K562 (cell line): ENCODE measurements at regions not wholly inside any gene's neighbourhood (a gene's known extent, or its start where the extent isn't known, plus 50 kb on each side); places are given as distances from the start of the nearest gene placed in this dataset.

Experiments
- ATAC-seq: fragments of 200-7000 bp; cut with Tn5 transposase; 3 replicates; pipeline ENCODE4 v1.9.1; 2020; ENCODE audit warnings: moderate library complexity
- BruUV-seq: library from RNA; stranded (reverse); fragments of 400-500 nt; replicated peaks from 2 replicates; lab custom pipeline; 2021; lab: Mats Ljungman, UMichigan
- CTCF ChIA-PET: fragments of 300-600 bp; formaldehyde crosslinking; extraction: SDS; loops from one replicate; lab custom pipeline; 2021; ENCODE audit warnings: low intra/inter-chr PET ratio; lab: Yijun Ruan, JAX
- POLR2A ChIA-PET: fragments of 300-600, 350-650 bp; sonication (Branson Sonifier 250); formaldehyde crosslinking; extraction: SDS; loops from one replicate; lab custom pipeline; 2021; ENCODE audit warnings: antibody characterized with exemption, inconsistent platforms; lab: Yijun Ruan, JAX
- DNase-seq, 4 experiments: peaks; one replicate each; pipeline versions ENCODE4 v3.0.0 to v3.0.0-alpha.2; 2011 to 2018; ENCODE audit warnings: low spot score in 3 of 4, mixed read lengths in 3 of 4; ENCODE audit errors: extremely low read depth in 1 of 4
- FAIRE-seq: peaks from 2 replicates; lab custom pipeline; 2011; peaks lifted over from hg19 to GRCh38; lab: Jason Lieb, UNC
- H2AFZ ChIP-seq: 2 replicates; pipeline ENCODE4 v1.6.0; 2011; ENCODE audit warnings: low read depth, low read length, control low read depth, inconsistent platforms
- H3K27ac ChIP-seq: fragments of 200-600 bp; 3 replicates; pipeline ENCODE4 v1.8.0; 2011; ENCODE audit warnings: low read depth, mild to moderate bottlenecking, control low read depth, inconsistent platforms, low read length, moderate library complexity, mixed read lengths; ENCODE audit errors: extremely low read depth
- H3K27me3 ChIP-seq, 2 experiments: fragments of 300-600 bp in 1 of 2; 2 replicates in 1 of 2; 3 replicates in 1 of 2; pipeline versions ENCODE4 v1.6.0 to v1.8.0; 2011; ENCODE audit warnings: inconsistent platforms in 2 of 2, low read length in 2 of 2, mild to moderate bottlenecking in 1 of 2, mixed read lengths in 1 of 2, moderate library complexity in 1 of 2; ENCODE audit not compliant: control insufficient read depth in 2 of 2, insufficient read depth in 2 of 2
- H3K36me3 ChIP-seq: fragments of 300-600 bp; 3 replicates; pipeline ENCODE4 v1.8.0; 2011; ENCODE audit warnings: mild to moderate bottlenecking, low read length, inconsistent platforms; ENCODE audit not compliant: control insufficient read depth, insufficient read depth
- H3K4me1 ChIP-seq, 2 experiments: fragments of 200-600 bp in 1 of 2; replicated peaks in 1 of 2; 2 replicates in 1 of 2; 3 replicates in 1 of 2; pipeline versions ENCODE4 v1.5.1 to v1.8.0; 2011; ENCODE audit warnings: inconsistent platforms in 2 of 2, low read length in 2 of 2, mild to moderate bottlenecking in 1 of 2, mixed read lengths in 1 of 2, moderate library complexity in 1 of 2; ENCODE audit not compliant: control insufficient read depth in 2 of 2, insufficient read depth in 2 of 2
- H3K4me2 ChIP-seq: 2 replicates; pipeline ENCODE4 v1.6.1; 2011; ENCODE audit warnings: low read length, control low read depth, inconsistent platforms, mixed read lengths; ENCODE audit not compliant: insufficient read depth
- H3K4me3 ChIP-seq: fragments of 200-600 bp; sonication (generic), shearing (Covaris generic); 2 replicates; pipeline ENCODE4 v1.5.1; 2016; ENCODE audit warnings: control low read depth, inconsistent platforms
- H3K79me2 ChIP-seq: fragments of 200-600 bp; 3 replicates; pipeline ENCODE4 v1.8.0; 2011; ENCODE audit warnings: low read length, inconsistent platforms; ENCODE audit not compliant: control insufficient read depth, insufficient read depth
- H3K9ac ChIP-seq, 2 experiments: 2 replicates each; pipeline versions ENCODE4 v1.6.0 to v1.6.1; 2011; ENCODE audit warnings: low read depth in 2 of 2, low read length in 2 of 2, control low read depth in 1 of 2, inconsistent platforms in 1 of 2, mild to moderate bottlenecking in 1 of 2, mixed read lengths in 1 of 2; ENCODE audit not compliant: insufficient read depth in 1 of 2
- H3K9me1 ChIP-seq: one replicate; pipeline ENCODE4 v1.6.0; 2011; ENCODE audit warnings: inconsistent platforms, mild to moderate bottlenecking, low read length, moderate library complexity; ENCODE audit not compliant: control insufficient read depth, insufficient read depth
- H3K9me3 ChIP-seq: replicated peaks from 2 replicates; pipeline ENCODE4 v1.5.1; 2011; ENCODE audit warnings: low read depth, low read length, inconsistent platforms; ENCODE audit not compliant: control insufficient read depth, insufficient read depth
- H4K20me1 ChIP-seq: replicated peaks from 2 replicates; pipeline ENCODE4 v1.6.1; 2011; ENCODE audit warnings: low read length, inconsistent platforms, mixed read lengths; ENCODE audit not compliant: control insufficient read depth, insufficient read depth
- EGR1 ChIP-seq: fragments of 450-650 bp; conservative IDR thresholded peaks from 2 replicates; pipeline ENCODE4 v1.6.1; 2017; ENCODE audit warnings: mild to moderate bottlenecking
- EZH2 ChIP-seq: IDR thresholded peaks from 2 replicates; pipeline ENCODE4 v1.6.1; 2012; ENCODE audit warnings: low read depth, mild to moderate bottlenecking, inconsistent platforms, low read length, borderline replicate concordance
- GTF2F1 ChIP-seq: IDR thresholded peaks from 2 replicates; pipeline ENCODE4 v1.6.1; 2011; ENCODE audit warnings: low read depth, low read length, improper control_type of control experiment
- NCOA4 ChIP-seq: fragments of 450-650 bp; IDR thresholded peaks from 2 replicates; pipeline ENCODE4 v1.6.1; 2018; ENCODE audit warnings: mild to moderate bottlenecking; ENCODE audit not compliant: partially characterized antibody
- RBM15 ChIP-seq: fragments of 200-400 bp; formaldehyde crosslinking; IDR thresholded peaks from 2 replicates; pipeline ENCODE4 v1.6.1; 2018; ENCODE audit warnings: mild to moderate bottlenecking, low read length, moderate library complexity; ENCODE audit not compliant: insufficient read depth
- SMAD2 ChIP-seq: fragments of 150-350 bp; IDR thresholded peaks from 2 replicates; pipeline ENCODE4 v1.6.1; 2014; ENCODE audit warnings: low read depth, mild to moderate bottlenecking, low read length
- SP1 ChIP-seq: sonication (generic); formaldehyde crosslinking; IDR thresholded peaks from 2 replicates; pipeline ENCODE4 v1.8.1; 2022; ENCODE audit warnings: mild to moderate bottlenecking, missing genetic modification reagents
- TAL1 ChIP-seq: fragments of 450-650 bp; IDR thresholded peaks from 2 replicates; pipeline ENCODE4 v1.6.1; 2016; ENCODE audit warnings: mild to moderate bottlenecking
- ZNF12 ChIP-seq: sonication (generic); formaldehyde crosslinking; IDR thresholded peaks from 2 replicates; pipeline ENCODE4 v1.4.0; 2020; ENCODE audit warnings: mild to moderate bottlenecking, missing genetic modification reagents
- ZNF140 ChIP-seq: fragments of 250-450 bp; sonication (Bioruptor Pico); IDR thresholded peaks from 2 replicates; pipeline ENCODE4 v1.8.0; 2021; ENCODE audit warnings: moderate library complexity, mild to moderate bottlenecking, inconsistent platforms
- ZNF778 ChIP-seq: fragments of 450-650 bp; formaldehyde crosslinking; IDR thresholded peaks from 2 replicates; pipeline ENCODE4 v1.4.0; 2020; ENCODE audit warnings: mild to moderate bottlenecking, moderate library complexity
- in situ Hi-C: fragments of 300-500 bp; cut with MboI; formaldehyde crosslinking; loops from 4 replicates; pipeline ENCODE4 v1.15.0; 2018; ENCODE audit warnings: inconsistent platforms, mixed read lengths
- intact Hi-C: fragments of 100-400 bp; cut with micrococcal nuclease; formaldehyde crosslinking; loops from 2 replicates; pipeline ENCODE4 v1.14.2; 2022
- TF ChIP-seq, protein P1 (sequence below): fragments of 250-450 bp; sonication (Bioruptor Pico); IDR thresholded peaks from 2 replicates; pipeline ENCODE4 v1.8.0; 2022; ENCODE audit warnings: moderate library complexity, mild to moderate bottlenecking, inconsistent platforms
- TF ChIP-seq, protein P2 (sequence below): fragments of 450-650 bp; formaldehyde crosslinking; IDR thresholded peaks from 2 replicates; pipeline ENCODE4 v1.4.0; 2020; ENCODE audit warnings: mild to moderate bottlenecking, moderate library complexity
- TF ChIP-seq, protein P3 (sequence below): sonication (generic); formaldehyde crosslinking; IDR thresholded peaks from 2 replicates; pipeline ENCODE4 v1.8.0; 2023; ENCODE audit warnings: missing genetic modification reagents, mild to moderate bottlenecking, borderline replicate concordance
- TF ChIP-seq, protein P4 (sequence below): sonication (generic); formaldehyde crosslinking; IDR thresholded peaks from 2 replicates; pipeline ENCODE4 v1.8.0; 2022; ENCODE audit warnings: mild to moderate bottlenecking, missing genetic modification reagents

DNA sequence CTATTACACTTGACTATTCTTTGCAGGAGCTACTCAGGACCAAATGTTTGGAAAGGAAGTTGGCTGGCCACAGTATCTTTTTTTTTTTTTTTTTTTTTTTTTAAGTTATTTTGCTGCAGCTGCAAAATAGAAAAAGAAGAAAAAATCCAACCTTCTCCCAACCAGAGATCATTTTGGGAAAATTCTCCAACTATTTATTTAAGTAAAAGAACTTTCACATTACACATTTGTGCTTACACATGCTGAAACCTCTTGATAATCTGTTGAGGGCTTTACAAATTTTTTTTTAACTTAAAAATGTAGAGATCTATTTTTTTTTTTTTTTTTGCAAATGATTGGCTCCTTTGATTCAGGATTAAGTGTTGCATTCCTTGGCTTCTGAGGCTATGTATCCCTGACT is 148.0 kb downstream of the POLR2M start:
- Histone ChIP-seq H4K20me1 (no peaks in the 10 kb centered on the region), H3K9me3 (no peaks in the 10 kb centered on the region), H3K36me3 (no peaks in the 10 kb centered on the region), H3K9me1 (no peaks in the 10 kb centered on the region), H3K9ac (no peak overlapping the region), H3K27me3 (peaks cover 13 to 15% of the 10 kb centered on the region in 2 experiments), H3K4me2 (no peak overlapping the region), H3K4me3 (no peak overlapping the region), H3K79me2 (no peaks in the 10 kb centered on the region), H2AFZ (no peak overlapping the region), H3K4me1 (no peaks in the 10 kb centered on the region), H3K27ac (no peak overlapping the region)
- POLR2A ChIA-PET: interaction anchor here (1.4 kb wide), 1 partner anchor 12 kb away, joined by 3 read pairs; no protein-coding TSS in a partner anchor
- intact Hi-C loops: no loop called here
- FAIRE-seq (no peak), DNase-seq (no peak), ATAC-seq (no peak)
- in situ Hi-C loops: no loop called here
- no TSS peak for BruUV-seq
- CTCF ChIA-PET: no interaction called here
- TF ChIP-seq RBM15 (no peak), NCOA4 (no peak), ZNF140 (CRISPR knock-in tag) (no peak), SMAD2 (no peak), ZNF778 (CRISPR knock-in tag) (no peak), SP1 (CRISPR knock-in tag) (no peak), ZNF12 (CRISPR knock-in tag) (no peak), GTF2F1 (no peak), TAL1 (no peak), EGR1 (no peak), EZH2 (no peak)
- TF ChIP-seq, protein P1, sequence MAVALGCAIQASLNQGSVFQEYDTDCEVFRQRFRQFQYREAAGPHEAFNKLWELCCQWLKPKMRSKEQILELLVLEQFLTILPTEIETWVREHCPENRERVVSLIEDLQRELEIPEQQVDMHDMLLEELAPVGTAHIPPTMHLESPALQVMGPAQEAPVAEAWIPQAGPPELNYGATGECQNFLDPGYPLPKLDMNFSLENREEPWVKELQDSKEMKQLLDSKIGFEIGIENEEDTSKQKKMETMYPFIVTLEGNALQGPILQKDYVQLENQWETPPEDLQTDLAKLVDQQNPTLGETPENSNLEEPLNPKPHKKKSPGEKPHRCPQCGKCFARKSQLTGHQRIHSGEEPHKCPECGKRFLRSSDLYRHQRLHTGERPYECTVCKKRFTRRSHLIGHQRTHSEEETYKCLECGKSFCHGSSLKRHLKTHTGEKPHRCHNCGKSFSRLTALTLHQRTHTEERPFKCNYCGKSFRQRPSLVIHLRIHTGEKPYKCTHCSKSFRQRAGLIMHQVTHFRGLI (CRISPR knock-in tag): no peak
- TF ChIP-seq, protein P2, sequence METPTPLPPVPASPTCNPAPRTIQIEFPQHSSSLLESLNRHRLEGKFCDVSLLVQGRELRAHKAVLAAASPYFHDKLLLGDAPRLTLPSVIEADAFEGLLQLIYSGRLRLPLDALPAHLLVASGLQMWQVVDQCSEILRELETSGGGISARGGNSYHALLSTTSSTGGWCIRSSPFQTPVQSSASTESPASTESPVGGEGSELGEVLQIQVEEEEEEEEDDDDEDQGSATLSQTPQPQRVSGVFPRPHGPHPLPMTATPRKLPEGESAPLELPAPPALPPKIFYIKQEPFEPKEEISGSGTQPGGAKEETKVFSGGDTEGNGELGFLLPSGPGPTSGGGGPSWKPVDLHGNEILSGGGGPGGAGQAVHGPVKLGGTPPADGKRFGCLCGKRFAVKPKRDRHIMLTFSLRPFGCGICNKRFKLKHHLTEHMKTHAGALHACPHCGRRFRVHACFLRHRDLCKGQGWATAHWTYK (CRISPR knock-in tag): no peak
- TF ChIP-seq, protein P3, sequence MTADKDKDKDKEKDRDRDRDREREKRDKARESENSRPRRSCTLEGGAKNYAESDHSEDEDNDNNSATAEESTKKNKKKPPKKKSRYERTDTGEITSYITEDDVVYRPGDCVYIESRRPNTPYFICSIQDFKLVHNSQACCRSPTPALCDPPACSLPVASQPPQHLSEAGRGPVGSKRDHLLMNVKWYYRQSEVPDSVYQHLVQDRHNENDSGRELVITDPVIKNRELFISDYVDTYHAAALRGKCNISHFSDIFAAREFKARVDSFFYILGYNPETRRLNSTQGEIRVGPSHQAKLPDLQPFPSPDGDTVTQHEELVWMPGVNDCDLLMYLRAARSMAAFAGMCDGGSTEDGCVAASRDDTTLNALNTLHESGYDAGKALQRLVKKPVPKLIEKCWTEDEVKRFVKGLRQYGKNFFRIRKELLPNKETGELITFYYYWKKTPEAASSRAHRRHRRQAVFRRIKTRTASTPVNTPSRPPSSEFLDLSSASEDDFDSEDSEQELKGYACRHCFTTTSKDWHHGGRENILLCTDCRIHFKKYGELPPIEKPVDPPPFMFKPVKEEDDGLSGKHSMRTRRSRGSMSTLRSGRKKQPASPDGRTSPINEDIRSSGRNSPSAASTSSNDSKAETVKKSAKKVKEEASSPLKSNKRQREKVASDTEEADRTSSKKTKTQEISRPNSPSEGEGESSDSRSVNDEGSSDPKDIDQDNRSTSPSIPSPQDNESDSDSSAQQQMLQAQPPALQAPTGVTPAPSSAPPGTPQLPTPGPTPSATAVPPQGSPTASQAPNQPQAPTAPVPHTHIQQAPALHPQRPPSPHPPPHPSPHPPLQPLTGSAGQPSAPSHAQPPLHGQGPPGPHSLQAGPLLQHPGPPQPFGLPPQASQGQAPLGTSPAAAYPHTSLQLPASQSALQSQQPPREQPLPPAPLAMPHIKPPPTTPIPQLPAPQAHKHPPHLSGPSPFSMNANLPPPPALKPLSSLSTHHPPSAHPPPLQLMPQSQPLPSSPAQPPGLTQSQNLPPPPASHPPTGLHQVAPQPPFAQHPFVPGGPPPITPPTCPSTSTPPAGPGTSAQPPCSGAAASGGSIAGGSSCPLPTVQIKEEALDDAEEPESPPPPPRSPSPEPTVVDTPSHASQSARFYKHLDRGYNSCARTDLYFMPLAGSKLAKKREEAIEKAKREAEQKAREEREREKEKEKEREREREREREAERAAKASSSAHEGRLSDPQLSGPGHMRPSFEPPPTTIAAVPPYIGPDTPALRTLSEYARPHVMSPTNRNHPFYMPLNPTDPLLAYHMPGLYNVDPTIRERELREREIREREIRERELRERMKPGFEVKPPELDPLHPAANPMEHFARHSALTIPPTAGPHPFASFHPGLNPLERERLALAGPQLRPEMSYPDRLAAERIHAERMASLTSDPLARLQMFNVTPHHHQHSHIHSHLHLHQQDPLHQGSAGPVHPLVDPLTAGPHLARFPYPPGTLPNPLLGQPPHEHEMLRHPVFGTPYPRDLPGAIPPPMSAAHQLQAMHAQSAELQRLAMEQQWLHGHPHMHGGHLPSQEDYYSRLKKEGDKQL (CRISPR knock-in tag): no peak
- TF ChIP-seq, protein P4, sequence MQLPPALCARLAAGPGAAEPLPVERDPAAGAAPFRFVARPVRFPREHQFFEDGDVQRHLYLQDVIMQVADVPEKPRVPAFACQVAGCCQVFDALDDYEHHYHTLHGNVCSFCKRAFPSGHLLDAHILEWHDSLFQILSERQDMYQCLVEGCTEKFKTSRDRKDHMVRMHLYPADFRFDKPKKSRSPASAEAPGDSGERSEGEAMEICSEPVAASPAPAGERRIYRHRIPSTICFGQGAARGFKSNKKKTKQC (CRISPR knock-in tag): no peak
